SJSA1 (cell line): ENCODE measurements at regions not wholly inside any gene's neighbourhood (a gene's known extent, or its start where the extent isn't known, plus 50 kb on each side); places are given as distances from the start of the nearest gene placed in this dataset.
"Not testable (repeated sequence)": the region's sequence is repeated elsewhere in the genome, so short reads cannot be mapped to it uniquely, and the experiment has no call there.

Experiments
- DNase-seq, 2 experiments: peaks; one replicate each; pipeline ENCODE4 v3.0.0-alpha.2; 2015 to 2020; ENCODE audit warnings: low spot score in 2 of 2, low read depth in 1 of 2
- H3K27ac ChIP-seq: fragments of 250-450 bp; sonication (Bioruptor Pico); 2 replicates; pipeline ENCODE4 v1.5.1; 2020; ENCODE audit warnings: mild to moderate bottlenecking, moderate library complexity
- H3K27me3 ChIP-seq: fragments of 250-450 bp; sonication (Bioruptor Pico); replicated peaks from 2 replicates; pipeline ENCODE4 v1.5.1; 2020; ENCODE audit warnings: mild to moderate bottlenecking, moderate library complexity
- H3K36me3 ChIP-seq: fragments of 250-450 bp; sonication (Bioruptor Pico); 2 replicates; pipeline ENCODE4 v1.5.1; 2020; ENCODE audit warnings: mild to moderate bottlenecking
- H3K4me1 ChIP-seq: fragments of 250-450 bp; sonication (Bioruptor Pico); replicated peaks from 2 replicates; pipeline ENCODE4 v1.6.1; 2021; ENCODE audit warnings: mild to moderate bottlenecking
- H3K4me3 ChIP-seq: fragments of 250-450 bp; sonication (Bioruptor Pico); 2 replicates; pipeline ENCODE4 v1.5.1; 2020; ENCODE audit warnings: mild to moderate bottlenecking
- H3K9me3 ChIP-seq: fragments of 250-450 bp; sonication (Bioruptor Pico); replicated peaks from 2 replicates; pipeline ENCODE4 v1.5.1; 2020; ENCODE audit warnings: mild to moderate bottlenecking

DNA sequence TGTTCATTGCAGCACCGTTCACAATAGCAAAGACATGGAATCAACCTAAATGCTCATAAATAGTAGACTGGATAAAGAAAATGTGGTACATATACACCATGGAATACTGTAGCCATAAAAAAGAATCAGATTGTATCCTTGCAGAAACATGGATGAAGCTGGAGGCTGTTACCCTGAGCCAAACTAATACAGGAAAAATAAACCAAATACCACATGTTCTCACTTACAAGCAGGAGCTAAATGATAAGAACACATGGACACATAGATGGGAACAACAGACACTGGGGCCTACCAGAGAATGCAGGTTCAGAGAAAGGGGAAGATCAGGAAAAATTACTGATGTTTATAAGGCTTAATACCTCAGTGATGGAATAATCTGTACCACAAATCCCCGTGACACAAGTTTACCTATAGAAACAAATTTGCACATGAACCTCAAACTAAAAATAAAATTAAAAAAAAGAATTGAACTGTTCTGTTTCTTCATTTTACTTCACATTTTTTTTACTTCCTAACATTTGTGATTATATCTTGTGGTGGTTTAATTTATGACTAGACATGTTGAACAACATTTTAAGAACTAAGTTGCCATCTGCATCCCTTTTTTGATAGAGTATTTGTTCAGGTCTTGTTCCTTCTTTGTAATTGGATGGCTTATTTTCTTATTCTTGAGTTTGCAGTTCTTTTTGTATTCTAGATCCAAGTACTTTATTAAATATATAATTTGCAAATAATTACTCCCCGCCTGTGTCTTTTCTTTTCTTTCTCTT is 835.2 kb downstream of the FSCB start:
- Histone ChIP-seq H3K4me1 (no peaks in the 10 kb centered on the region), H3K4me3 (no peak overlapping the region), H3K27ac (no peak overlapping the region), H3K27me3 (no peaks in the 10 kb centered on the region), H3K36me3 (no peaks in the 10 kb centered on the region), H3K9me3 (no peaks in the 10 kb centered on the region; the same call in 1 of the 2 replicates)
- no peak for DNase-seq

DNA sequence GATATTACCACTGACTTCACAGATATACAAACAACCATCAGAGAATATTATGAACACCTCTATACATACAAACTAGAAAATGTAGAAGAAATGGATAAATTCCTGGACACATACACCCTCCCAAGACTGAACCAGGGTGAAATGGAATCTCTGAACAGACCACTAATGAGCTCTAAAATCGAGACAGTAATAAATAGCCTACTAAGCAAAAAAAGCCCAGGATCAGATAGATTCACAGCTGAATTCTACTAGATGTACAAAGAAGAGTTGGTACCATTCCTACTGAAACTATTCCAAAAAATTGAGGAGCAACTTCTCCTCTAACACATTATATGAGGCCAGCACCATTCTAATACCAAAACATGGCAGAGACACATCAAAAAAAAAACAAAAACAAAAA is 837.7 kb downstream of the FSCB start:
- H3K36me3 ChIP-seq, result no peaks in the 10 kb centered on the region
- DNase-seq, result no peak
- H3K4me1 ChIP-seq, result no peaks in the 10 kb centered on the region
- H3K27me3 ChIP-seq, result no peaks in the 10 kb centered on the region
- no peak overlapping the region for H3K4me3 ChIP-seq
- H3K27ac ChIP-seq, result no peak overlapping the region
- H3K9me3 ChIP-seq, result no peaks in the 10 kb centered on the region; the same call in 1 of the 2 replicates

DNA sequence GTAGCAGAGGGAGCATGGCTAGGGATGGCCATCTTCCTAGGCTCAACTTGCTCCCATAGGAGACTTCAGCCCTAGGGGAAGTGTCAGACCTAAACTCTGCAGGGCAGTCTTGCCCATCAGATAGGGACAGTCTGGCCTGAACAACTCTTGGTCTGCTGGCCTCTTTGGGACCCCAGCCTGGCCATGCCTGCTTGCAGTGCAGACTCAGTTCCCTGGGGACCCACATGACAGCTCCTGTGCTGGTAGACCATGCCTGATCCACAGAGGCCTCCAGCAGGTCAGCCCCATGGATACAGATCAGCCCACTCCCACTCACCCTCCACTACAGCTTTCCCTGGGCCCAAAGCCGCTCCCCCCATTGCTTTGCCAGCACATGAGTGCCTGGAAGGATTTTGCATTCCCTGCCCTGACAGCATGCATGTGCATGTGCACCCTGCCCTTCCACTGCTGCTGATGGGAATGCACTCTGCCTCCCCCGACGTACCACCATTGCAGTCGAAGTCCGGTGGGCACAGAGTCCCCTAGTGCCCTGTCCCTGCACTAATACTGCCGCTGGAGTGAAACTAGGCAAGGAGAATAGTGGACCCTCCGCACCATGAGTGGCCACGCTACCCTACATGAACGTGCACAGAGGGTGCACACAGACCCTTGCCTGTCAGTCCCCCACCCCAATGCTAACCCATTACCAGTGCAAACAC is 841.4 kb downstream of the FSCB start:
- no peak for DNase-seq
- H3K27me3 ChIP-seq, result no peaks in the 10 kb centered on the region
- H3K9me3 ChIP-seq, result no peaks in the 10 kb centered on the region
- H3K27ac ChIP-seq, result no peak overlapping the region
- no peaks in the 10 kb centered on the region for H3K4me1 ChIP-seq
- no peaks in the 10 kb centered on the region for H3K36me3 ChIP-seq
- H3K4me3 ChIP-seq, result no peak overlapping the region

DNA sequence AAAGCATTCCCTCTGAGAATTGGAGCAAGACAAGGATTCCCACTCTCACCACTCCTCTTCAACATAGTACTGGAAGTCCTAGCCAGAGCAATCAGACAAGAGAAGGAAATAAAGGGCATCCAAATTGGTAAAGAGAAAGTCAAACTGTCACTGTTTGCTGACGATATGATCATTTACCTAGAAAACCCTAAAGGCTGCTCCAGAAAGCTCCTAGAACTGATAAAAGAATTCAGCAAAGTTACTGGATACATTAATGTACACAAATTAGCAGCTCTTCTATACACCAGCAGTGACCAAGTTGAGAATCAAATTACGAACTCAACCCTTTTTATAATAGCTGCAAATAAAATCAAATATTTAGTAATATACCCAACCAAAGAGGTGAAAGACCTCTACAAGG is 851.9 kb downstream of the FSCB start:
- H3K36me3 ChIP-seq, H3K4me1 ChIP-seq, DNase-seq, H3K9me3 ChIP-seq, H3K27me3 ChIP-seq, H3K27ac ChIP-seq, H3K4me3 ChIP-seq: not testable (repeated sequence)

DNA sequence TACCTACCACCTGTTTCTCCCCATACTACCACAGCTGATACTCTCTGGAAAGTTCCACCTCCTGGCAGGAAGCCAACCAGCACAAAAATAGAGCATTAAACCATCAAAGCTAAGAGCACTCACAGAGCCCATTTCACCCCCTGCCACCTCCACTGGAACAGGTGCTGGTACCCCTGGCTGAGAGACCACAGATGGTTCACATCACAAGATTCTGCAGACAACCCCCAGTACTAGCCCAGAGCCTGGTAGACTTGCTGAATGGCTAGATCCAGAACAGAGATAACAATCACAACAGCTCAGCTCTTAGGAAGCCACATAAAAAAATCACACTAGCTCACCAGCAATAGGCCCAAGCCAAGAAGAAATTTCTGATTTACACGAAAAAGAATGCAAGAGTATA is 855.2 kb downstream of the FSCB start:
- DNase-seq, result no peak
- no peaks in the 10 kb centered on the region for H3K9me3 ChIP-seq
- no peak overlapping the region for H3K4me3 ChIP-seq
- no peaks in the 10 kb centered on the region for H3K27me3 ChIP-seq
- H3K27ac ChIP-seq, result no peak overlapping the region
- no peaks in the 10 kb centered on the region for H3K4me1 ChIP-seq
- no peaks in the 10 kb centered on the region for H3K36me3 ChIP-seq

DNA sequence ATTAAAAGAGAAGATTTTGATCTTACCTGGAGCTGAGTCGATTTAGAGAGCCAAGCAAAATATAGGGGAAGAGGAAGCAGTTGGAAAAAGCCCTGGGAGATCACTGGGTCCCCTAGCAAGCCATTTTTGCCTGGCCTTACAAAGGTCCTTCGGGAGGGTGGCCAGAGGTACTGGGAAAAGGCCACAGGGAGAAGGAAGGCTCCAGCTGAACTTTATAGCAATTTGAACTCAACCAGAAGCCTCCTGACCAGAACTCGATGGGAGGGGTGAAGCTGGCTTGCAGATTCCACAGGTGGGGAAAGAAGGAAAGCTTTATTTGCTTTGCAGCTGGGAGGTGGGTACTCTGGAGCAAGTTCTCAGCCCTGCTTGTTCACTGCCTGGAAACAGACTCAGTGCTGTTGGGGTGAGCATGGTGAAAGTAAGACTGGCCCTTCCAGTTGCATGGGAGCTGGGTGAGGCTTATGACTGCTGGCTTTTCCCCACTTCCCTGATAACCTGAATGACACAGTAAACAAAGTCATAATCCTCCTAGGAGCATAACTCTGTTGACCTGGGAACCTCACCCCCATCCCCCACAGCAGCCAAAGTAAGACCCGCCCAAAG is 855.8 kb downstream of the FSCB start:
- no peak overlapping the region for H3K4me3 ChIP-seq
- no peaks in the 10 kb centered on the region for H3K36me3 ChIP-seq
- H3K27me3 ChIP-seq, result no peaks in the 10 kb centered on the region
- no peak for DNase-seq
- no peak overlapping the region for H3K27ac ChIP-seq
- no peaks in the 10 kb centered on the region for H3K9me3 ChIP-seq
- no peaks in the 10 kb centered on the region for H3K4me1 ChIP-seq

DNA sequence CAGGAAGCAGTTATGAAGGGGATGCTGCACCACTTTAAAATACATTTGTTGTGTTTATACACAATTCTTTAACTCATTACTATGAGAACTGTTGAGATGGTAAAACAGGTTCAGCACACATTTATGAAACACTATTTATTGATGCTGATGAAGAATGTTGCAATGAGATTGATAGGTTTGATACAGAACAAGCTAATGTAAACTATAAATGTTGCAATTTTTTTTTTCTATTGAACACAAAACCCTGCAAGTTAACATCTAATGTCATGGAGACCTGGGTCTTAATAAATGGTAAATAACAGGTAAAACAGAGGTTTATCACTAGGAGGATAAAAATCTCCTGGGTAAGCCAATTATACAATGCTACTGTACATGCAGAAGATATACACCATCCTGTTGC is 857.6 kb downstream of the FSCB start:
- Histone ChIP-seq H3K9me3 (no peaks in the 10 kb centered on the region), H3K27ac (no peak overlapping the region), H3K4me3 (no peak overlapping the region), H3K4me1 (no peaks in the 10 kb centered on the region), H3K36me3 (no peaks in the 10 kb centered on the region), H3K27me3 (no peaks in the 10 kb centered on the region)
- no peak for DNase-seq

DNA sequence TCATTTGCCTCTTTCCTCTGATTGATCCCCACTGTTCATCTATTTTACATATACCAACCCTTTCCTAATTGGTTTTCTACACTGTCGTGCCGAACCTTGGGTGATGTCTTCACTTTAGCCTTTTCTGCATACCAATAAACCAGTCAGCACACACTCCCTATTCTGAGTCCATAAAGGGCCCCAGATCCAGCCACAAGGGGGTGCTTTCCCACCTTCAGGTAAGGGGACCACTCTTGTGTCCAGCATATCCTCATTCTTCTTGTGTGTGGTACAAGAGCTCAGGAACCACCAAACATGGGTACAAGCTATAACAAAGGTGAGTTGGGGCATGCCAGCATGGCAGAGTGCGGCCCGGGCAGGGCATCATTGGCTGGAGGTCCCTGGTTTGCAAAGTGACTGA is 859.8 kb downstream of the FSCB start:
- Histone ChIP-seq H3K27ac (no peak overlapping the region), H3K4me3 (no peak overlapping the region), H3K9me3 (no peaks in the 10 kb centered on the region), H3K36me3 (no peaks in the 10 kb centered on the region), H3K27me3 (no peaks in the 10 kb centered on the region), H3K4me1 (no peaks in the 10 kb centered on the region)
- no peak for DNase-seq

DNA sequence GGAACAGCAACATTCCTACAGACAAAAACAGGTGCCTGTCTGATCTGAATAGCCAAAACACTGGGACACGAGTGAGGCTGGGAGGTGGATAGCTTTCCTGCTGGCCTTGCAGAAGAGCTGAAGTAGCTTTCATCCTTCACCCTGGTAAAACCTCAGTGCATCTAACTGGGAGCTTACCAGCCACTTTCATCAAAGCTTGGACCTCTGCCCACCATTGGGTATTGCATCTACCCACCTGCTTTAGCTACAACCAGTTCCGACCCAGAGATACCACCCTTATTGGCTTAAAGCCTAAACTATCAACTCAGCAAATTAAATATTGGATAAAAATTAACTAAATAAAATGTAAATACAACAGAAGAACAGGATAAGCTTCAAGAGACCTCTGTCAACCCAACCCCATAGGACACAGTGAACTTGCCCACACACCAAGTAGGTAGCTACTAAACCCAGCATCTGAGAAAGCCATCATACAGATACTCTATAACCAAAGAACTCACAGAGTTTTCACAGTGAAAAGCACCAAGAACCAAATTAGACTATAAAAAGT is 866.3 kb downstream of the FSCB start:
- Histone ChIP-seq H3K27me3 (no peaks in the 10 kb centered on the region), H3K27ac (no peak overlapping the region), H3K4me3 (no peak overlapping the region), H3K9me3 (no peaks in the 10 kb centered on the region), H3K36me3 (no peaks in the 10 kb centered on the region), H3K4me1 (no peaks in the 10 kb centered on the region)
- DNase-seq, result no peak

DNA sequence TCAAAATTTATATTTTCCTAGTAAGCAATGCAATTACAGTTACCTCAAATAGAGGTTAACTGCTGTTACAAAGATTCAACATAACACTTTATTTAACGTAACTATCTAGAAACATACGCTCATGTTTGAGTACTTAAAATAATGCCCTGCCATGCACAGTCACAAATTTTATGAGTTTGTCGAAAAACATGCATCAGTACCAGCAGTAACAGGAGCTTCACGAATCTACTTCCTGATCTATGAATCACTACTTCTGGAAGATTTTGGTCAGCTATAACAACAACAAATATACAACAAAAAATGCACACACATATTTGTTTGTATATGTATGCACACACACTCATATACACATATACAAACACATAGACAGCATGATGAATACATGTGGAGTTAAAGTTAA is 881.8 kb downstream of the FSCB start:
- Histone ChIP-seq H3K27ac (no peak overlapping the region), H3K4me3 (no peak overlapping the region), H3K9me3 (no peaks in the 10 kb centered on the region; the same call in 1 of the 2 replicates), H3K36me3 (no peaks in the 10 kb centered on the region), H3K4me1 (no peaks in the 10 kb centered on the region), H3K27me3 (no peaks in the 10 kb centered on the region)
- no peak for DNase-seq

DNA sequence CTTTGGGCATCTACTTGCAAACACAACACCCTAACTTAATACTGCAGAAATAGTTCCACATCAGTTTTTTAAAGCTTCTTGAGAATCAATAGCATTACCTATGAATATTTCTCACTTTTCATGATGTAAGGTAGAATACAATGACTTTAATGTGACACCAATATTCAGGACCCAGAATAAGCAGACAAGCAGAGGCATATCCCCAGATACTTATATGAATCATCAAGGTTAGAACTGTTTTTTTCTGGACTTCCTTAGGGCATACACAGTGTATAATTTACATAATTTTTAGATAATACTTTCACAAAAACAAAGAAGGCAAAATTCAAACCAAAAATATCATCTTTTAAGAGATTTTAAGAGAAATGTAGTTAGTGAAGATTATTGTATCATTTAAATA is 885.8 kb downstream of the FSCB start:
- Histone ChIP-seq H3K9me3 (no peaks in the 10 kb centered on the region; the same call in 1 of the 2 replicates), H3K27ac (no peak overlapping the region), H3K36me3 (no peaks in the 10 kb centered on the region), H3K27me3 (no peaks in the 10 kb centered on the region), H3K4me1 (no peaks in the 10 kb centered on the region), H3K4me3 (no peak overlapping the region)
- DNase-seq, result no peak

DNA sequence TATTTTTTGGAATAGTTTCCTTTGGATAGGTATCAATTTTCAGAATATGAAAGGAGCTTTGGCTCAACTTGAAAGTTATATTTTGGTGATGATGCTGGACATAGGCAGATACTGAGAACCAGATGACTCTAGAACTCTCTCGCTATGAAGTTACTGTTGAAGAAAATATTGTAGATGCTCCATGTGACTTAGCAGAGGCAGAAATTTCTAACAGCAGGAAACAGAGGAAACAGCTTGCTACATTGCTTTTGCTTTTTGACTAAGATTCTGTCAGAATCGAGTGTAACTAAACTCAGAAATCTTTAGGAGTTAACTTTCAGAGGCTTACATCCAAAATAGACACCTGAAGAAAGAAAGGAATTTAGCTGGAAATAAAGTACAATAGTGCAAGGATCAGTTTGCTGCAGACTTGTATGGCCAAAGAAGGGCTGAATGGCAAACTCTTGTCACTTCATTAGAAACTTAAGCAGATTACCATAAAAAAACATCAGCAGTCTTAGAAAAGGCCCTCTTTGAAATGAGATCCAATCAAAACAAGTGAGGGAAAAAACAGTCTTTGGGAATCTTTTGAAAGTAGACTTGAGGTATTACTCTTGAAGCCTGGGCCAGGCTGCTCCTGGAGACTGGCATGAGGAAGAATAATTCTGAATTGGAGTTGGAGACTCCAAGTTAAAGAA is 911.8 kb downstream of the FSCB start:
- no peak for DNase-seq
- H3K4me3 ChIP-seq, result no peak overlapping the region
- no peaks in the 10 kb centered on the region for H3K27me3 ChIP-seq
- H3K27ac ChIP-seq, result no peak overlapping the region
- no peaks in the 10 kb centered on the region for H3K9me3 ChIP-seq
- H3K36me3 ChIP-seq, result no peaks in the 10 kb centered on the region
- no peaks in the 10 kb centered on the region for H3K4me1 ChIP-seq

DNA sequence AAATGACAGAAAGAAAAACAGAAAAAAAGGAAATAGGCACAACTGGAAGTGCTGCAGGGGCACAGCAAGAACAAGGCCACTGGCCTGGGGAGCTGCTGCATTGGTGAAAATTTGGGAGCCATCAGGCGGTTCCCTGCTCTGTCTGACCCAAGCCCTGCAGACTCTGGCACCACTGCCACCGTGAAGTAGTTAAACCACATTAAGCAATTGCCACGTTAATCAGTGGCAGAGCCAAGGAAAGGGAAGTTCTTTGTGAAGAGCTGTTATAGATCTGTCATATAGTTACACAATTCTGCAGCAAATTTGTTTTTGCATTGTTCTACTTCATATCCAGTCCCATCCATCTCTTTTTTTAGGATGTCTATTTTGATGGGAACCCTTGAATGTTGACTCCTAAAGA is 915.3 kb downstream of the FSCB start:
- Histone ChIP-seq H3K4me3 (no peak overlapping the region), H3K4me1 (no peaks in the 10 kb centered on the region), H3K36me3 (no peaks in the 10 kb centered on the region), H3K27ac (no peak overlapping the region), H3K9me3 (no peaks in the 10 kb centered on the region), H3K27me3 (no peaks in the 10 kb centered on the region)
- no peak for DNase-seq

DNA sequence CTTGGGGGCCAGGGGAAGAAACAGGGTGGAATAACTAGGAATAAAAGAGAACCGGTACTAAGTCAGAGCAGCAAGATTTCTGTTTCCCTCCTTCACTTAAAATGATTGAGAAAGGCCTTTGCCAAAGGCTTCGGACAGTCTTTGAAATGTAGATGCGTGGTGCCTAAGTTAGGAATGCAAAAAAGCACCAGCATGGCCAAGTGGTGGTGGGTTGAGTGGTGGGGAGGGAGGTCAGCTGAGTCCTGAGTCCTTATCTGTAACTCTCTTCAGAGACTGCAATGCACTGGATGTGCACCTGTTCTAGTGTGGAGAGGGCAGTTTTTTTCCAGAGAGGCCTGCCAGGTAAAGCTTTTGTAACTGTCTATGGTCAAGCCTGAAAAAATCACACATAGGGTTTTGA is 919.9 kb downstream of the FSCB start:
- H3K36me3 ChIP-seq, result no peaks in the 10 kb centered on the region
- H3K27ac ChIP-seq, result no peak overlapping the region
- H3K4me3 ChIP-seq, result no peak overlapping the region
- DNase-seq, result no peak
- no peaks in the 10 kb centered on the region for H3K4me1 ChIP-seq
- no peaks in the 10 kb centered on the region for H3K9me3 ChIP-seq
- no peaks in the 10 kb centered on the region for H3K27me3 ChIP-seq
